ENCODE measurements at regions not wholly inside any gene's neighbourhood (a gene's known extent, or its start where the extent isn't known, plus 50 kb on each side); places are given as distances from the start of the nearest gene placed in this dataset.

GRCh38 chr13:84823528-84823927 is 941.3 kb upstream of the SLITRK1 start:
- ATAC-seq (no peak), DNase-seq (ENCODE audit: low spot score) (no peak)
- Histone ChIP-seq H2AFZ (no peak overlapping the region; the same call in 1 of the 2 replicates), H3K4me2 (no peak overlapping the region), H3K9me2 (ENCODE audit: insufficient read depth) (peaks cover 2% of the 10 kb centered on the region; the same call in 1 of the 2 replicates), H3F3A (replicated peaks; ENCODE audit: low read depth) (no peaks in the 10 kb centered on the region), H4K20me1 (replicated peaks; ENCODE audit: insufficient read depth) (no peaks in the 10 kb centered on the region), H3K27me3 (ENCODE audit: insufficient read depth) (no peaks in the 10 kb centered on the region), H3K4me3 (no peak overlapping the region), H3K27ac (ENCODE audit: low read depth) (no peak overlapping the region), H3K36me3 (ENCODE audit: insufficient read depth) (no peaks in the 10 kb centered on the region), H3K4me1 (ENCODE audit: insufficient read depth) (no peaks in the 10 kb centered on the region), H3K79me2 (replicated peaks; ENCODE audit: insufficient read depth) (no peaks in the 10 kb centered on the region)
- TF ChIP-seq STAT1 (IDR thresholded peaks at IDR 0.05; ENCODE audit: unreplicated experiment) (no peak), POLR2AphosphoS5 (IDR thresholded peaks at IDR 0.05; ENCODE audit: low read depth) (no peak), EZH2phosphoT487 (IDR thresholded peaks at IDR 0.05; ENCODE audit: unreplicated experiment) (no peak), ZNF331 (CRISPR knock-in tag; IDR thresholded peaks at IDR 0.05; ENCODE audit: low read depth) (no peak), CTCF (conservative IDR thresholded peaks at IDR 0.05; ENCODE audit: low read depth in 2 of 2) (no peak), ZNF114 (CRISPR knock-in tag; IDR thresholded peaks at IDR 0.05) (no peak), CREB1 (CRISPR knock-in tag; IDR thresholded peaks at IDR 0.05; ENCODE audit: low read depth) (no peak)
- peaks cover 3% of the 10 kb centered on the region; the same call in 1 of the 3 replicates for H3K4me1 Mint-ChIP-seq
- H3K4me3 Mint-ChIP-seq: no peak overlapping the region
- no peak overlapping the region for H3K27ac Mint-ChIP-seq
- no peaks in the 10 kb centered on the region for H3K27me3 Mint-ChIP-seq (ENCODE audit: insufficient read depth, low read depth, poor library complexity)
- peaks cover 5% of the 10 kb centered on the region; the same call in 2 of the 3 replicates for H3K36me3 Mint-ChIP-seq (ENCODE audit: low read depth)
- no peaks in the 10 kb centered on the region; the same call in 2 of the 3 replicates for H3K9me3 Mint-ChIP-seq

GRCh38 chr13:84821261-84821660 is 939.0 kb upstream of the SLITRK1 start:
- Mint-ChIP-seq H3K27ac (no peak overlapping the region), H3K36me3 (ENCODE audit: low read depth) (peaks cover 5% of the 10 kb centered on the region; the same call in 2 of the 3 replicates), H3K9me3 (no peaks in the 10 kb centered on the region; the same call in 2 of the 3 replicates), H3K27me3 (ENCODE audit: insufficient read depth, low read depth, poor library complexity) (no peaks in the 10 kb centered on the region), H3K4me3 (no peak overlapping the region), H3K4me1 (peaks cover 11% of the 10 kb centered on the region)
- Histone ChIP-seq H3K4me1 (ENCODE audit: insufficient read depth) (peaks cover 4% of the 10 kb centered on the region; the same call in 1 of the 2 replicates), H3K27ac (ENCODE audit: low read depth) (no peak overlapping the region), H4K20me1 (replicated peaks; ENCODE audit: insufficient read depth) (no peaks in the 10 kb centered on the region), H3F3A (replicated peaks; ENCODE audit: low read depth) (no peaks in the 10 kb centered on the region), H3K4me3 (no peak overlapping the region), H3K9me2 (ENCODE audit: insufficient read depth) (peaks cover 2% of the 10 kb centered on the region; the same call in 1 of the 2 replicates), H2AFZ (no peak overlapping the region), H3K79me2 (replicated peaks; ENCODE audit: insufficient read depth) (no peaks in the 10 kb centered on the region), H3K27me3 (ENCODE audit: insufficient read depth) (no peaks in the 10 kb centered on the region), H3K4me2 (no peak overlapping the region), H3K36me3 (ENCODE audit: insufficient read depth) (no peaks in the 10 kb centered on the region)
- no peak for DNase-seq (ENCODE audit: low spot score)
- no peak for ATAC-seq
- TF ChIP-seq JUNB (IDR thresholded peaks at IDR 0.05; ENCODE audit: unreplicated experiment): no peak
- no peak for TF ChIP-seq ZNF462 (CRISPR knock-in tag; IDR thresholded peaks at IDR 0.05)
- no peak for TF ChIP-seq CTCF (conservative IDR thresholded peaks at IDR 0.05; ENCODE audit: low read depth in 2 of 2)
- no peak for TF ChIP-seq ZNF114 (CRISPR knock-in tag; IDR thresholded peaks at IDR 0.05)
- no peak for TF ChIP-seq STAT1 (IDR thresholded peaks at IDR 0.05; ENCODE audit: unreplicated experiment)
- TF ChIP-seq POLR2AphosphoS5 (IDR thresholded peaks at IDR 0.05; ENCODE audit: low read depth): no peak
- no peak for TF ChIP-seq EZH2 (IDR thresholded peaks at IDR 0.05; ENCODE audit: low read depth, unreplicated experiment)
- no peak for TF ChIP-seq NANOG (IDR thresholded peaks at IDR 0.05; ENCODE audit: borderline replicate concordance)
- TF ChIP-seq CREB1 (CRISPR knock-in tag; IDR thresholded peaks at IDR 0.05; ENCODE audit: low read depth): no peak
- TF ChIP-seq ZNF331 (CRISPR knock-in tag; IDR thresholded peaks at IDR 0.05; ENCODE audit: low read depth): no peak
